SU-DHL-6 (cell line): ENCODE measurements at regions not wholly inside any gene's neighbourhood (a gene's known extent, or its start where the extent isn't known, plus 50 kb on each side); places are given as distances from the start of the nearest gene placed in this dataset.
"Not testable (repeated sequence)": the region's sequence is repeated elsewhere in the genome, so short reads cannot be mapped to it uniquely, and the experiment has no call there.

Source experiments
- H2AFZ ChIP-seq: fragments of 200-600 bp; sonication (generic); 2 replicates; pipeline ENCODE4 v1.6.1; 2014; ENCODE audit warnings: low read depth, mild to moderate bottlenecking, moderate library complexity, mixed read lengths, antibody characterized with exemption, low read length; ENCODE audit not compliant: severe bottlenecking
- H3F3A ChIP-seq: fragments of 200-600 bp; shearing (Covaris generic); 2 replicates; pipeline ENCODE4 v1.6.0; 2016; ENCODE audit warnings: antibody characterized with exemption, mild to moderate bottlenecking; ENCODE audit not compliant: insufficient read depth
- H3K27ac ChIP-seq: fragments of 200-600 bp; sonication (generic); 2 replicates; pipeline ENCODE4 v1.5.1; 2016; ENCODE audit warnings: low read depth, mild to moderate bottlenecking, low read length, moderate library complexity, mixed read lengths
- H3K27me3 ChIP-seq: fragments of 200-600 bp; sonication (generic), shearing (Covaris generic); 2 replicates; pipeline ENCODE4 v1.6.0; 2014; ENCODE audit warnings: mild to moderate bottlenecking, low read length
- H3K36me3 ChIP-seq: fragments of 200-600 bp; sonication (generic); 2 replicates; pipeline ENCODE4 v1.6.1; 2014; ENCODE audit warnings: mild to moderate bottlenecking, low read length, mixed read lengths
- H3K4me2 ChIP-seq: fragments of 300-600, 200-600 bp; shearing (Covaris generic), sonication (generic); 2 replicates; pipeline ENCODE4 v1.6.0; 2014; ENCODE audit warnings: low read length, low read depth, mild to moderate bottlenecking; ENCODE audit not compliant: poor library complexity, severe bottlenecking
- H3K4me3 ChIP-seq: fragments of 200-600 bp; sonication (generic); 2 replicates; pipeline ENCODE4 v1.5.1; 2014; ENCODE audit warnings: antibody characterized with exemption, low read length, mild to moderate bottlenecking, mixed read lengths; ENCODE audit not compliant: insufficient read depth, poor library complexity, severe bottlenecking
- H3K79me2 ChIP-seq: fragments of 200-600 bp; sonication (generic); 2 replicates; pipeline ENCODE4 v1.6.1; 2014; ENCODE audit warnings: mild to moderate bottlenecking, low read length, moderate library complexity; ENCODE audit not compliant: insufficient read depth
- H3K9ac ChIP-seq: fragments of 200-600 bp; sonication (generic); 2 replicates; pipeline ENCODE4 v1.7.0; 2014; ENCODE audit warnings: mild to moderate bottlenecking, low read length
- H3K9me2 ChIP-seq: fragments of 200-600 bp; sonication (generic); replicated peaks from 2 replicates; pipeline ENCODE4 v1.6.1; 2014; ENCODE audit warnings: low read length; ENCODE audit not compliant: insufficient read depth
- H3K9me3 ChIP-seq: fragments of 200-600 bp; sonication (generic); 2 replicates; pipeline ENCODE4 v1.6.1; 2014; ENCODE audit warnings: low read length, mixed read lengths; ENCODE audit not compliant: insufficient read depth
- H4K20me1 ChIP-seq: fragments of 200-600 bp; sonication (generic); 2 replicates; pipeline ENCODE4 v1.6.1; 2014; ENCODE audit warnings: low read depth, mild to moderate bottlenecking, antibody characterized with exemption, low read length, moderate library complexity, mixed read lengths
- EZH2phosphoT487 ChIP-seq: fragments of 200-600 bp; sonication (generic), shearing (Covaris generic); conservative IDR thresholded peaks from 2 replicates; pipeline ENCODE4 v1.6.1; 2018; ENCODE audit warnings: mild to moderate bottlenecking, antibody characterized with exemption, low read length, moderate library complexity, mixed read lengths
- TF ChIP-seq, protein P1 (sequence below): fragments of 200-600 bp; sonication (generic); IDR thresholded peaks from one replicate; pipeline ENCODE4 v1.5.1; 2017; ENCODE audit warnings: antibody characterized with exemption, mild to moderate bottlenecking, low read length, moderate library complexity; ENCODE audit not compliant: insufficient read depth, poor library complexity, severe bottlenecking

DNA sequence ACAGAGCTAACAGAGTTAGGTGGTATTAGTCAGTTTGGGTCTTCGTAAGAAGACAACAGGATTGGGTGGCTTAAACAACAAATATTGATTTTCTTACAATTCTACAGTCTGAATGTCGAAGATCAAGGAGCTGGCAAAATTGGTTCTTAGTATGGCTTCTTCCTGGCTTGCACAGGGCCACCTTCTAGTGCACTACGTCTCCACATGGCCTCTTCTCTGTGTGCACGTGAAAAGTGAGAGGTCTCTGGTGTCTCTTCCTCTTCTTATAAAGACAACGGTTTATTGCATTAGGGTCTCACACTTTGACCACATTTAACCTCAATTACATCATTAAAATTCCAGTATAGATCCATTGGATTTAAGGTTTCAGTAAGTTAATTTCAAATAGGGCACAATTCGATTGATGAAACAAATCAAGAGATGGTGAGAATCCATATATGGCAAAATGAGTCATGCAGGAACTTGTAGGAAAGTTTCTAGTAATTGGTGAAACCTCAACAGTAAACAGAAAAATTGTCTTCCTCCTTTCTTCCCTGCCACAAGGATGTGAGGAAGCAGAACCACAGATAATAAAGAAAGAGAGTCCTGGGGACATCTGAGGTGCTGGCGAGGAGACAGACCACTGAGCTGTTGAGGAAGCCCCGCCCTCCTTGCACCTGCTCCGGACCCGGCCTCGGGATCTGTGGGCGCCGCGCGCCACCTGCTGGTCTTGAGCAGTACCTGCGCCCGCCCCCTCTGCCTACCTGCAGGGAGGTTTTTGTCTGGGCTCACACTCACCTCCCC is 846.7 kb downstream of the TMEM121 start:
- Histone ChIP-seq H3K27ac (no peak overlapping the region), H3F3A (no peaks in the 10 kb centered on the region), H3K4me3 (no peak overlapping the region), H2AFZ (no peak overlapping the region), H3K9me2 (no peaks in the 10 kb centered on the region), H3K4me2 (no peak overlapping the region), H3K27me3 (no peaks in the 10 kb centered on the region), H4K20me1 (no peaks in the 10 kb centered on the region), H3K36me3 (no peaks in the 10 kb centered on the region), H3K9me3 (no peaks in the 10 kb centered on the region), H3K9ac (no peak overlapping the region), H3K79me2 (no peaks in the 10 kb centered on the region)
- TF ChIP-seq, protein P1, sequence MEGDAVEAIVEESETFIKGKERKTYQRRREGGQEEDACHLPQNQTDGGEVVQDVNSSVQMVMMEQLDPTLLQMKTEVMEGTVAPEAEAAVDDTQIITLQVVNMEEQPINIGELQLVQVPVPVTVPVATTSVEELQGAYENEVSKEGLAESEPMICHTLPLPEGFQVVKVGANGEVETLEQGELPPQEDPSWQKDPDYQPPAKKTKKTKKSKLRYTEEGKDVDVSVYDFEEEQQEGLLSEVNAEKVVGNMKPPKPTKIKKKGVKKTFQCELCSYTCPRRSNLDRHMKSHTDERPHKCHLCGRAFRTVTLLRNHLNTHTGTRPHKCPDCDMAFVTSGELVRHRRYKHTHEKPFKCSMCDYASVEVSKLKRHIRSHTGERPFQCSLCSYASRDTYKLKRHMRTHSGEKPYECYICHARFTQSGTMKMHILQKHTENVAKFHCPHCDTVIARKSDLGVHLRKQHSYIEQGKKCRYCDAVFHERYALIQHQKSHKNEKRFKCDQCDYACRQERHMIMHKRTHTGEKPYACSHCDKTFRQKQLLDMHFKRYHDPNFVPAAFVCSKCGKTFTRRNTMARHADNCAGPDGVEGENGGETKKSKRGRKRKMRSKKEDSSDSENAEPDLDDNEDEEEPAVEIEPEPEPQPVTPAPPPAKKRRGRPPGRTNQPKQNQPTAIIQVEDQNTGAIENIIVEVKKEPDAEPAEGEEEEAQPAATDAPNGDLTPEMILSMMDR, result peak; percentile 69
- TF ChIP-seq EZH2phosphoT487, result no peak

DNA sequence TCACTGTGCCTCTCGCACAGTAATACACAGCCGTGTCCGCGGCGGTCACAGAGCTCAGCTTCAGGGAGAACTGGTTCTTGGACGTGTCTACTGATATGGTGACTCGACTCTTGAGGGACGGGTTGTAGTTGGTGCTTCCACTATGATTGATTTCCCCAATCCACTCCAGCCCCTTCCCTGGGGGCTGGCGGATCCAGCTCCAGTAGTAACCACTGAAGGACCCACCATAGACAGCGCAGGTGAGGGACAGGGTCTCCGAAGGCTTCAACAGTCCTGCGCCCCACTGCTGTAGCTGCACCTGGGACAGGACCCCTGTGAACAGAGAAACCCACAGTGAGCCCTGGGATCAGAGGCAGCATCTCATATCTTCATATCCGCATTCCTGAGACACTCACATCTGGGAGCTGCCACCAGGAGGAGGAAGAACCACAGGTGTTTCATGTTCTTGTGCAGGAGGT is 847.3 kb downstream of the TMEM121 start:
- H3K4me2 ChIP-seq, H3K9me3 ChIP-seq, H3K4me3 ChIP-seq, H3K27ac ChIP-seq, H3K79me2 ChIP-seq, H3K36me3 ChIP-seq, H3K27me3 ChIP-seq, H3F3A ChIP-seq, H3K9me2 ChIP-seq, H2AFZ ChIP-seq, H4K20me1 ChIP-seq, H3K9ac ChIP-seq: not testable (repeated sequence)

DNA sequence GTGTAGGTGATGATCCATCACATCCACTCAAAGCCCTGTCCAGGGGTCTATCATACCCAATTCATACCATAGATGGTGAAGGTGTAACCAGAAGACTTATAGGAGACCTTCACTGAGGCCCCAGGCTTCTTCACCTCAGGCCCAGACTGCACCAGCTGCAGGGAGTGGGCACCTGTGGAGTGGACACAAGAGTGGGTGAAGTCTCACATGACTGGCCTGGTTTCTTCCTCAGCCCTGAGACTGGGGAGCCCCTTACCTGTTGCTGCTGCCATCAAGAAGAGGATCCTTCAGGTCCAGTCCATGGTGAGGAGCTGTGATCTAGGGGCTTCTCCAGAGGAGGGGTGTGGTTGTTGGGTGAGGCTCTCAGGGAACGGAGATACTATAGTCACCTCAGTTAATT is 851.0 kb downstream of the TMEM121 start:
- Histone ChIP-seq H3K4me3 (no peak overlapping the region), H3K79me2 (no peaks in the 10 kb centered on the region), H3K36me3 (no peaks in the 10 kb centered on the region), H3K27ac (no peak overlapping the region), H3K27me3 (no peaks in the 10 kb centered on the region), H2AFZ (no peak overlapping the region), H3K9me2 (no peaks in the 10 kb centered on the region), H3K9ac (no peak overlapping the region), H3K9me3 (no peaks in the 10 kb centered on the region), H3F3A (no peaks in the 10 kb centered on the region), H3K4me2 (no peak overlapping the region), H4K20me1 (no peaks in the 10 kb centered on the region)
- TF ChIP-seq EZH2phosphoT487, result no peak
- TF ChIP-seq, protein P1, result no peak

DNA sequence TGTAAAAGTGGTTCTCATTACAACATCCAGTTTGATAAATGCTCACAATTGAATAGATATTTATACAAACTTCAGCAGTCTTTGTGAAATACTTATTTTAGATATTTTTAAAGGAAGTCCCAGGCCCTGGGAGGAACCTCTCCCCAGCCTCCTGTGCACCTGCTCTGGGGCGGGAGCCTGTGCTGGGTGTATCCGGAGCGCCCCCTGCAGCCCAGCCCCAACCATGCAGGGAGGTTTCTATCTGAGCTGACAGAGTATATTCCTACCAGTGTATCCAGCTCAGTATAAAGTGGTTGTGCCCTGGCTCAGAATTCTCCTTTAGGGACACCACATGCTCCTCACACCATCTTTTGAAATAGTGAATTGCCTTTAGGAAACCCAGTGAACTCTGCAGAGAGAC is 851.8 kb downstream of the TMEM121 start:
- no peaks in the 10 kb centered on the region for H3F3A ChIP-seq
- H3K9me2 ChIP-seq, result no peaks in the 10 kb centered on the region
- H3K9me3 ChIP-seq, result no peaks in the 10 kb centered on the region
- H3K36me3 ChIP-seq, result no peaks in the 10 kb centered on the region
- H3K4me3 ChIP-seq, result no peak overlapping the region
- no peaks in the 10 kb centered on the region for H3K79me2 ChIP-seq
- no peak overlapping the region for H2AFZ ChIP-seq
- H3K9ac ChIP-seq, result no peak overlapping the region
- H4K20me1 ChIP-seq, result no peaks in the 10 kb centered on the region
- no peak overlapping the region for H3K4me2 ChIP-seq
- TF ChIP-seq, protein P1, result peak; percentile 53
- no peak for TF ChIP-seq EZH2phosphoT487
- no peaks in the 10 kb centered on the region for H3K27me3 ChIP-seq
- H3K27ac ChIP-seq, result no peak overlapping the region
